ENCODE measurements at regions not wholly inside any gene's neighbourhood (a gene's known extent, or its start where the extent isn't known, plus 50 kb on each side); places are given as distances from the start of the nearest gene placed in this dataset.

DNA sequence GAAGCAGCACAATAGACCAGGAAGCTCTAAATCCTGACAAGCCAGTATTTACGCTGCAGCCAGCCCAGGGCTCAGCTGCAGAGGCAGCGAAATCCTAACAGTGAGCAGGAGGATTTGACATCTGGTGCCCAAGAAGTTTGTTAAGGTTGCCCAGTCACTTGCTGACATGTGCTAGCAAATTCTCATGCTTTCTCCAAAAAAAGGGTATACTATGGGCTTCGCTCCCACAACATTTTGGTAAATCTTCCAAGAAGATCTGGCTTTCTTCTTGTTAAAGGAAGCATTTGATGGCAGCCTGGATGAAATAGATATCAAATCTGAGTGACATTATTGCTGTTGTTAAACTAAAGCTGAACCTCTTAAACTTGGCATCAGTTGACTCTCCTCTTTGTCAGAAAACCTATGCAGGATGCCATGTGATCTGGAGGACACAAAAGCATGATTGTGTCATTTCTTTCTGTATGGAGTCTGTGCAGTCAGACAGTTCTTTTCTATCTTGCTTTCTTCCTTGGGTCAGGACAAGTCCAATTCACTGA is 949.7 kb upstream of the RBFOX1 start:
- DNase-seq (ENCODE audit: low spot score): no peak

GRCh38 chr16:6381896-6382295 is 950.7 kb upstream of the RBFOX1 start:
- DNase-seq (ENCODE audit: low spot score): no peak

DNA sequence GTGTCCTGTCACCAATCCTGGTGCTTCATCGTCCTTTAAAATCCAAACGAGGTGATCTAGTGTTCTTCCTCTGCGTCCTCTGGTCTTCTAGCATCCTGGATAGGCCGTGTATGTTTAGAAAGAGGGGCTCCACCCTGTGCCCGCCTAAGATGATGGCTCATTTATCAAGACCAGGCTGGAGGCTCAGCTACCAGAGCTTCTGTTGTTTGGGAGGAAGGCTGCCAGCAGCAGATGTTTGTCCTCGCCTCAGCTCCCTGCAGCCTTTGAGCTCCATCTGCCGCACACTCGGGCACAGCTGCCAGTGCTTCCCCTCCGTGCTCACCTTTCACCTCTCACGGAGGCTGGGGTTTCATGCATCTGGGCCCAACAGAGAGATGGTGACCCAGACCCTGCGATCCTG is 954.7 kb upstream of the RBFOX1 start:
- no peak for DNase-seq (ENCODE audit: low spot score)

- no peak for DNase-seq (ENCODE audit: low spot score)
Measured at GRCh38 chr16:6375465-6376075, 957.1 kb upstream of the RBFOX1 start.

DNA sequence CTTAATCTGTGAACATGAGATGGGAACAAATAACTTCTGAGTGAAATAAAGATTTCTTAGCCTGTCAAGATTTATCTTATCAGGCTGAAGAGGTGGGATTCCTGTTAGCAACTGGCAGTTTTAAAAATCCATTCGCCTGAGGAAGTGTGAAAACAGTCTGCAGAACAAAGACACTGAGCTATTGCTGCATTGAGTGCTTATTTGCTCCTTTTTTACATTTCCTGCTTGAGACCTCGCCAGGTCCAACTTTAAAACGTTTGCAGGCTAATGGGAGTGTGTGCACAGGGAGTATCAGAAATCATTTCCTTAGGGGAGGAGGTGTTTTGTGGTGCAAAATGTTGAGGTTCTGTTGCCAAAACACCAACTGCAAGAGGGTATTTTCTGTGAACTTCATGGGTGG is 957.8 kb upstream of the RBFOX1 start:
- no peak for DNase-seq (ENCODE audit: low spot score)

DNA sequence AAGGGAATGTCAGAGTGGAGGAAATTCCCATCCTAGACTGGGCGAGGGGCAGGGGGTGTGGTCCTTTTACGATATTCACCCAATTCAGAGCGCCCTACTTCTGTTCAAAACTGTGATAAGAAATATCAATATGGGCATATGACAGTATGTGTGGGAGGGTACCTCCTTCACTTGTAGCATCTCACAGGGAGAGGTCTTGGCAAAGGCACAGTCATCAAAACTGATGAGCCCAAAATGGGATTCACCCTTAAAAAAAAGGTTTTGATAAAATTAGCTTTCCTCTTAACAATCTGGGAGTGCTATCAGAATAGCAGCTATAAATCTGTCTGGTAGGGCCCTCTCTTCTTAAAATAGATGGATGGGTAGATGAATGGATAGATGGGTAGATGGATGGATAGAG is 967.8 kb upstream of the RBFOX1 start:
- DNase-seq (ENCODE audit: low spot score): no peak

DNA sequence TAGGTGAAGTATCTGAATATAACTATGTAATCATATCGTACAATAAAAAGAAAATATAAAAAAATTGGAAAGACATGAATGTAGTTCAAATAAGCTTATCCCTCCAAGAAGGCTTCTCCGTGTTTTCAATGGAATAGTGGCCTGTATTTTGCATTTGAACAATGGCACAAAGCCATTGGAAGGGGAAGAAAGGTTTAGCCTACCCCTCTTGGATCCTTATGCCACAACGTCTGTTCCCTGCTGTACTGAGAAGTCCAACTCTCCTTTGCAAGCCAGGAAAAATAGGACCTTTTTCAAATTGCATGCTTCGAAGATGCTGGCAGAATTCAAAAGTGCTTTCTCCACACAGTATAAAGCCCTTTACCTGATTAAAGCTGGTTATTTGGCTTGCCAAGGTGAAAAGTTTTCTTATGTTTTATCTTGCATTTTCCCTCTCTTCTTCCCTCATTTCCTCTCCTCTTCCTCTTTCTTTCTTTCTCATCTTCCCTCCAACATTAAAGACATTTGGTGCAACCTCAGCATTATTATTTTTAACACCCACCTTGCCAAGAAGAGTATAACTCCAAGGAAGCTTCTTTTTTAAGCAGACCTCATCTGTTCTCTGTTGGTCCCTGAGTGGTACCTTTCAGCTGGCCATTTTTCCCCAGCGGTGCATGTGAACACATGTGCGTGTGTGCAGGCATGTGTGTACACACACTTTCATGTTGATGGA is 968.6 kb upstream of the RBFOX1 start:
- no peak for DNase-seq (ENCODE audit: low spot score)

- no peak for DNase-seq (ENCODE audit: low spot score)
Measured at GRCh38 chr16:6363396-6363795, 969.2 kb upstream of the RBFOX1 start.

DNA sequence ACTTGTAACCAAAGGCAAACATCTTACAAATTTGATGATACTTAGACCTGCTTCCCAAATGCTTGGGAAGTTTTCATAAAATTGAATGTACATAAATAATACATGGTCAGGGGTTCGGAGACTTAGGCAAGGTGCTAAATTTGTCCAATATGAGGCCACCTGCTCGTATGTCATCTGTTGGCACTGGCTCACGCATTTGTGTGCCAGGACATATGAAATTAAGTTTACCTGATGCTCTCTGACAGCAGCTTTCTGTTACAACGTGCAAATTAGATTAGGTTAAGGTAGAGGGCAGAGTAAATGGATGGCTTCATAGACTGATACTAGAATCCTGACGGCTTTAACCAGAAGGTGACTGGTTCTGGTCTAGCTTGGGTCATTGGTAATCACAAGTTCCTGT is 970.3 kb upstream of the RBFOX1 start:
- DNase-seq (ENCODE audit: low spot score): no peak

DNA sequence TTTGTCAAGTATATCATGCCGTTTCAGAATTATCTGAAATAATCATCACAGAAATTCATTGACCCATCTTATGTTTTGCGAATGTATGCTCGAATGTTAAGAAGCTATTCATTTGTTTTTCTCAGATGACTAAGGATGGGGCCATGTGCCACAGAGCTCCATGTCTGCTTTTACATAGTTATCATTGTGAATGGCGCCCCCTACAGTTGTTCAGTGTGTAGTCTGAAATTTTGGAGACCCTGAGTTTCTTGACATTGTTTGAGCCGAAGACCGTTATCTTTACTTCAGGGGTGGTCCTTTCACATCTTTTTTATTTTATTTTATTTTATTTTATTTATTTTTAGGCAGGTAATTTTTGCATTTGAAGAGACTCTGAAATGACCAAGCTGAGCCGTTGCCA is 972.0 kb upstream of the RBFOX1 start:
- no peak for DNase-seq (ENCODE audit: low spot score)

GRCh38 chr16:6356911-6357310 is 975.7 kb upstream of the RBFOX1 start:
- no peak for DNase-seq (ENCODE audit: low spot score)

- DNase-seq (ENCODE audit: low spot score): no peak
Measured at GRCh38 chr16:6349725-6350124, 982.9 kb upstream of the RBFOX1 start.

DNA sequence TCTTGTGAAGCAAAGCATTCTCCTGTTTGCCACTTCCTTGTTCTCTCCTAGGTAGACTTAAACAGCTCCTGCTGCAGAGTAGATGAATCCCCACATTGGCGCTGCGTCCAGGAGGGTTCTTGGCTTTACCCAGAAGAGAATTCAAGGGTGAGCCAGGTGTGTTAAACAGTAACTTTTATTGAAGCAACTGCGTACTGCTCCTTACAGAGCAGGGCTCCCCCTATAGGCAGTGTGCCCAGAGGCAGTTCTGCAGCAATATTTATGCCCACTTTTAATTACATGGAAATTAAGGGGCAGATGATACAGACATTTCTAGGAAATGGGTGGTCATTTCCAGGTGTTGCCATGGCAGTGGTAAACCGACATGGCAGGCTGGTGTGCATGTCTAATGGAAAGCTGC is 987.6 kb upstream of the RBFOX1 start:
- DNase-seq (ENCODE audit: low spot score): no peak

DNA sequence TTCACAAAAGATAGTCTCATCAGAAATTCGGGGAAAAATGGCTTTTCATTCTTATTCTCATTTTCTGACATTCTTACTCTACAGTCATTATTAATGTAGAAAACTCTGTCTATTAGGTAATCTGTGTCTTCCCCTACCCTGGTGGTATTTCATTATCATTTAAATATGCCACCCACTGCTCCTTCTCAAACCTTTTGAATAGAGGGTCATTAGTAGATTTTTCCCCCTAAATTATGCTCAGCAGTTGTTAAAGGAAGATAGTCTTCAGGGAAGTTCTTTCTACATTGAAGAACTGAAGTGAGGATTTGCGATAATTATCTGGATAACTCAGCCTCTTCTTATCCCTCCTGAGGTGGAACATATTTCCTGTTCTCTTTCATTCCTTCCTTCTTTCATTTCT is 989.5 kb upstream of the RBFOX1 start:
- DNase-seq (ENCODE audit: low spot score): no peak

- DNase-seq (ENCODE audit: low spot score): no peak
Measured at GRCh38 chr16:6341981-6342380, 990.7 kb upstream of the RBFOX1 start.

GRCh38 chr16:6335072-6335471 is 997.6 kb upstream of the RBFOX1 start:
- no peak for DNase-seq (ENCODE audit: low spot score)

DNA sequence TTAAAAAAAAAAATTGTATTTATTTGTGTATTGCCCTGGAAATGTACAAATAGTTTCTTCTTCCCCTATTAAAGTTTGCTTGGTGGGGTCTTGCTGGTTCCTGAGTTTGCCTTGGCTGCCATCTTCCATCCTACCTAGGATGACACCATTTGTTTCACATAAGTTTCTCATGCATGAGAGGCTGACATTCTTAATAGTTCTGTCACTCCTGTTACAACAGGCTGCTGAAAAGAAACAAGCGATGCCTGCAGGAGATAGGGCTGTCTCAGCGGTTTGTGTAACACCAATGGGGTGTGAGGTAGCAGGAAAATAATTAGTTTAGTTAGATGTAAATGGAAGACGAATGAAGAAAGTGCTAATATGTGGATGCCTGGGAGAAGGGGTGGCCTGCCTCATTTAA is 1000.9 kb upstream of the RBFOX1 start:
- no peak for DNase-seq (ENCODE audit: low spot score)

DNA sequence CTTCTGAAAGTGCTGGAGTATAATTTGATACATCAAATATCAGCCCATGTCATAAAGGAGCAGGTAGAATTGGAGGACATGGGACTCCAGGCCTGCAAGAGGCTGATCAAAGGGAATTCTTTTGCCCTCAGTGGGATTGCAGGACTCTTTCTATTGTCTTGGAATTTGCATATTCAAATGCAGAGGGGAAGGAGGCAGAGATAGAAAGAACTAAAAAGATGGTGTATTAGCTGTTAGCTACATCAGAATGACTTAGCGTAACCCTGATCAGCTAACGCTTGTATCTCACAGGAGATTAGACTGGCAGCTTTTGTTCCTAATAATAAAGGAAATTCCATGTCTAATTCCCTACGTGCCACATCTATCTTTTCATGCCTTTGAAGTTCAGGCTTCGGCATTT is 1014.7 kb upstream of the RBFOX1 start:
- no peak for DNase-seq (ENCODE audit: low spot score)

- DNase-seq (ENCODE audit: low spot score): no peak
Measured at GRCh38 chr16:6309271-6309670, 1023.4 kb upstream of the RBFOX1 start.

GRCh38 chr16:6308176-6308575 is 1024.5 kb upstream of the RBFOX1 start:
- no peak for DNase-seq (ENCODE audit: low spot score)

DNA sequence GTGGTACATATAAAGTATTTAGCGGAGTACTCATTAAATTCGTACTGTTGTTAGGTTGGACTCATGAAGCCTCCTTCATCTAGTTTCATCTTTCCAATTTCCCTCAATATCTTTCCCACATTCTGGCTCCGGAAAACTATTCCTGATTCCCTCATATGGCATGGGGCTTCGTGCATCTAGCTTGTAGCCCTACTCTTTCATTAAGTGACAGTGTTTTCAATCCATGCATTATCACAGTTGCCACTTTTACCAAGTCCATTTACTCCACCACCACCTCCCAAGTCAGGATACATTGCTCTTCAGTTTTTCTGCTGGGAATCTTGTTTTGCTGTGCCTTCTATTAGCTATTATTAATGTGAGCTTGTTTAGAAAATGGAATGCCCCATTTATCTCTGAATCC is 1032.1 kb upstream of the RBFOX1 start:
- DNase-seq (ENCODE audit: low spot score): no peak

GRCh38 chr16:6297666-6298410 is 1034.8 kb upstream of the RBFOX1 start:
- no peak for DNase-seq (ENCODE audit: low spot score)

- no peak for DNase-seq (ENCODE audit: low spot score)
Measured at GRCh38 chr16:6286176-6286575, 1046.5 kb upstream of the RBFOX1 start.
